NCI-H748 (cell line): ENCODE measurements at regions not wholly inside any gene's neighbourhood (a gene's known extent, or its start where the extent isn't known, plus 50 kb on each side); places are given as distances from the start of the nearest gene placed in this dataset.

Experiments
- DNase-seq: peaks from one replicate; lab custom pipeline; 2025; ENCODE audit not compliant: unreplicated experiment; lab: John Stamatoyannopoulos, UW

- no peak for DNase-seq
Observed at GRCh38 chr3:22565393-22565792, 637.7 kb upstream of the UBE2E2 start.

- DNase-seq: no peak
Observed at GRCh38 chr3:22568285-22568684, 634.8 kb upstream of the UBE2E2 start.

- no peak for DNase-seq
Observed at GRCh38 chr3:22569570-22569969, 633.6 kb upstream of the UBE2E2 start.

GRCh38 chr3:22581007-22581406 lies 622.1 kb upstream of the UBE2E2 start:
- no peak for DNase-seq

- peak; percentile 39 for DNase-seq
Observed at GRCh38 chr3:22582266-22582665, 620.9 kb upstream of the UBE2E2 start.

GRCh38 chr3:22585504-22585903 lies 617.6 kb upstream of the UBE2E2 start:
- DNase-seq: peak; percentile 8

- DNase-seq: peak; percentile 62
Observed at GRCh38 chr3:22585911-22586310, 617.2 kb upstream of the UBE2E2 start.

- DNase-seq: no peak
Observed at GRCh38 chr3:22587446-22587845, 615.7 kb upstream of the UBE2E2 start.

GRCh38 chr3:22593638-22594037 lies 609.5 kb upstream of the UBE2E2 start:
- no peak for DNase-seq

- no peak for DNase-seq
Observed at GRCh38 chr3:22594990-22595389, 608.1 kb upstream of the UBE2E2 start.

- DNase-seq: no peak
Observed at GRCh38 chr3:22606461-22606860, 596.7 kb upstream of the UBE2E2 start.

GRCh38 chr3:22606938-22607337 lies 596.2 kb upstream of the UBE2E2 start:
- DNase-seq: no peak

GRCh38 chr3:22608093-22608492 lies 595.0 kb upstream of the UBE2E2 start:
- no peak for DNase-seq

GRCh38 chr3:22608721-22609120 lies 594.4 kb upstream of the UBE2E2 start:
- no peak for DNase-seq

- no peak for DNase-seq
Observed at GRCh38 chr3:22609139-22609538, 594.0 kb upstream of the UBE2E2 start.

- DNase-seq: no peak
Observed at GRCh38 chr3:22612927-22613326, 590.2 kb upstream of the UBE2E2 start.

GRCh38 chr3:22615790-22616189 lies 587.3 kb upstream of the UBE2E2 start:
- no peak for DNase-seq

GRCh38 chr3:22617372-22617771 lies 585.8 kb upstream of the UBE2E2 start:
- no peak for DNase-seq

GRCh38 chr3:22620498-22620897 lies 582.6 kb upstream of the UBE2E2 start:
- no peak for DNase-seq

- DNase-seq: no peak
Observed at GRCh38 chr3:22621205-22621809, 581.8 kb upstream of the UBE2E2 start.

GRCh38 chr3:22627993-22628499 lies 575.1 kb upstream of the UBE2E2 start:
- no peak for DNase-seq

GRCh38 chr3:22632536-22632935 lies 570.6 kb upstream of the UBE2E2 start:
- DNase-seq: no peak

GRCh38 chr3:22634433-22634832 lies 568.7 kb upstream of the UBE2E2 start:
- no peak for DNase-seq
